RWPE2 (cell line): ENCODE measurements at regions not wholly inside any gene's neighbourhood (a gene's known extent, or its start where the extent isn't known, plus 50 kb on each side); places are given as distances from the start of the nearest gene placed in this dataset.

Experiments
- ATAC-seq: fragments of 200-7000 bp; cut with Tn5 transposase; 3 replicates; pipeline ENCODE4 v1.9.1; 2021; ENCODE audit warnings: low read depth
- DNase-seq: peaks from one replicate; pipeline ENCODE4 v3.0.0-alpha.2; 2020; ENCODE audit warnings: low spot score
- H3K27ac ChIP-seq: fragments of 450-650 bp; 2 replicates; pipeline ENCODE4 v1.5.1; 2017; ENCODE audit warnings: mild to moderate bottlenecking; ENCODE audit not compliant: poor library complexity, severe bottlenecking
- H3K27me3 ChIP-seq: fragments of 250-450 bp; sonication (Bioruptor Pico); 2 replicates; pipeline ENCODE4 v1.5.1; 2021; ENCODE audit warnings: mild to moderate bottlenecking, moderate library complexity; ENCODE audit not compliant: insufficient read depth, poor library complexity, severe bottlenecking
- H3K36me3 ChIP-seq: fragments of 250-450 bp; sonication (Bioruptor Pico); 2 replicates; pipeline ENCODE4 v1.5.1; 2020; ENCODE audit warnings: low read depth, mild to moderate bottlenecking, moderate library complexity
- H3K4me1 ChIP-seq: fragments of 250-450 bp; sonication (Bioruptor Pico); 2 replicates; pipeline ENCODE4 v1.5.1; 2021; ENCODE audit warnings: mild to moderate bottlenecking, moderate library complexity; ENCODE audit not compliant: insufficient read depth, poor library complexity, severe bottlenecking
- H3K4me3 ChIP-seq: fragments of 250-450 bp; sonication (Bioruptor Pico); 2 replicates; pipeline ENCODE4 v1.5.1; 2021; ENCODE audit warnings: mild to moderate bottlenecking, moderate library complexity; ENCODE audit not compliant: severe bottlenecking
- H3K9me3 ChIP-seq: fragments of 250-450 bp; sonication (Bioruptor Pico); 2 replicates; pipeline ENCODE4 v1.5.1; 2021; ENCODE audit warnings: mild to moderate bottlenecking, moderate library complexity; ENCODE audit not compliant: severe bottlenecking
- CTCF ChIP-seq: fragments of 450-650 bp; IDR thresholded peaks from one replicate; pipeline ENCODE4 v1.5.1; 2017; ENCODE audit warnings: mild to moderate bottlenecking, moderate library complexity; ENCODE audit not compliant: poor library complexity, severe bottlenecking

GRCh38 chr3:88262527-88262926, 112.8 kb downstream of the C3orf38 start:
- no peaks in the 10 kb centered on the region for H3K36me3 ChIP-seq
- DNase-seq = no peak
- H3K27ac ChIP-seq = no peak overlapping the region
- no peaks in the 10 kb centered on the region for H3K9me3 ChIP-seq
- H3K27me3 ChIP-seq = no peaks in the 10 kb centered on the region
- H3K4me1 ChIP-seq = no peaks in the 10 kb centered on the region
- no peak overlapping the region for H3K4me3 ChIP-seq
- TF ChIP-seq CTCF = no peak
- ATAC-seq = no peak

- ATAC-seq (no peak), DNase-seq (no peak)
- Histone ChIP-seq H3K27ac (no peak overlapping the region), H3K4me3 (no peak overlapping the region), H3K4me1 (no peaks in the 10 kb centered on the region), H3K36me3 (no peaks in the 10 kb centered on the region), H3K27me3 (no peaks in the 10 kb centered on the region), H3K9me3 (no peaks in the 10 kb centered on the region)
- TF ChIP-seq CTCF = no peak
Observed at GRCh38 chr3:88263417-88264100, 113.8 kb downstream of the C3orf38 start.

GRCh38 chr3:88267441-88267840, 117.7 kb downstream of the C3orf38 start:
- ATAC-seq (no peak), DNase-seq (no peak)
- no peak for TF ChIP-seq CTCF
- H3K36me3 ChIP-seq = no peaks in the 10 kb centered on the region
- no peaks in the 10 kb centered on the region for H3K27me3 ChIP-seq
- no peak overlapping the region for H3K27ac ChIP-seq
- no peaks in the 10 kb centered on the region for H3K4me1 ChIP-seq
- no peak overlapping the region for H3K4me3 ChIP-seq
- H3K9me3 ChIP-seq = no peaks in the 10 kb centered on the region

GRCh38 chr3:88267847-88268246, 118.1 kb downstream of the C3orf38 start:
- ATAC-seq = no peak
- Histone ChIP-seq H3K4me1 (no peaks in the 10 kb centered on the region), H3K27me3 (no peaks in the 10 kb centered on the region), H3K9me3 (no peaks in the 10 kb centered on the region), H3K36me3 (no peaks in the 10 kb centered on the region), H3K27ac (no peak overlapping the region), H3K4me3 (no peak overlapping the region)
- no peak for DNase-seq
- no peak for TF ChIP-seq CTCF

- H3K4me1 ChIP-seq = no peaks in the 10 kb centered on the region
- no peaks in the 10 kb centered on the region for H3K27me3 ChIP-seq
- no peak overlapping the region for H3K27ac ChIP-seq
- no peaks in the 10 kb centered on the region for H3K9me3 ChIP-seq
- no peak for ATAC-seq
- no peak for DNase-seq
- H3K36me3 ChIP-seq = no peaks in the 10 kb centered on the region
- TF ChIP-seq CTCF = no peak
- H3K4me3 ChIP-seq = no peak overlapping the region
Observed at GRCh38 chr3:88280326-88280725, 130.6 kb downstream of the C3orf38 start.
